Gastroesophageal sphincter (tissue), 4 donors: ENCODE measurements at regions not wholly inside any gene's neighbourhood (a gene's known extent, or its start where the extent isn't known, plus 50 kb on each side); places are given as distances from the start of the nearest gene placed in this dataset.

Experiments
- ATAC-seq: fragments of 150-250 bp; one replicate; pipeline ENCODE4 v1.9.1; 2016; ENCODE audit warnings: mild to moderate bottlenecking, moderate library complexity
- H3K27ac ChIP-seq, 4 donors: fragments of 200-600 bp; sonication (generic) in 3 of 4; 1 replicate in 3 of 4; 2 replicates in 1 of 4; pipeline ENCODE4 v1.5.1; 2016 to 2019
- H3K27me3 ChIP-seq: fragments of 200-600 bp; sonication (generic); one replicate; pipeline ENCODE4 v1.5.1; 2019
- H3K36me3 ChIP-seq, 2 donors: fragments of 200-600 bp; sonication (generic); one replicate each; pipeline ENCODE4 v1.5.1; 2019; ENCODE audit warnings: control low read depth in 1 of 2
- H3K4me1 ChIP-seq, 3 donors: fragments of 200-600 bp; sonication (generic); 1 replicate in 2 of 3; 2 replicates in 1 of 3; pipeline ENCODE4 v1.5.1; 2016 to 2019; ENCODE audit warnings: control low read depth in 2 of 3
- H3K4me3 ChIP-seq, 2 donors: fragments of 200-600 bp; sonication (generic); one replicate each; pipeline ENCODE4 v1.5.1; 2019; ENCODE audit warnings: mild to moderate bottlenecking in 1 of 2, moderate library complexity in 1 of 2
- H3K9me3 ChIP-seq, 3 donors: fragments of 200-600 bp; sonication (generic); one replicate each; pipeline ENCODE4 v1.5.1; 2017 to 2019; ENCODE audit warnings: control low read depth in 2 of 3
- EP300 ChIP-seq: sonication (generic); formaldehyde crosslinking; IDR thresholded peaks from one replicate; pipeline ENCODE4 v1.6.1; 2017; ENCODE audit warnings: antibody characterized with exemption, mild to moderate bottlenecking
- POLR2A ChIP-seq, 2 donors: fragments of 450-650 bp; IDR thresholded peaks; one replicate each; pipeline ENCODE4 v1.6.1; 2017; ENCODE audit warnings: antibody characterized with exemption in 2 of 2, mild to moderate bottlenecking in 2 of 2, moderate library complexity in 1 of 2
- POLR2AphosphoS5 ChIP-seq: sonication (generic); formaldehyde crosslinking; IDR thresholded peaks from one replicate; pipeline ENCODE4 v1.6.1; 2017; ENCODE audit warnings: antibody characterized with exemption
- WGBS, 2 donors: methylation state at CpG; one replicate each; pipeline ENCODE4 v1.1.5; 2018; ENCODE audit warnings: low coverage in 1 of 2; 5-methylcytosine and 5-hydroxymethylcytosine counted together
- TF ChIP-seq, protein P1 (sequence below), 4 experiments: fragments of 200-600 bp in 2 of 4; fragments of 450-650 bp in 2 of 4; sonication (generic) in 1 of 4; IDR thresholded peaks; one replicate each; pipeline ENCODE4 v1.5.1; 2017 to 2019; ENCODE audit warnings: antibody characterized with exemption in 4 of 4, mild to moderate bottlenecking in 2 of 4, moderate library complexity in 2 of 4

DNA sequence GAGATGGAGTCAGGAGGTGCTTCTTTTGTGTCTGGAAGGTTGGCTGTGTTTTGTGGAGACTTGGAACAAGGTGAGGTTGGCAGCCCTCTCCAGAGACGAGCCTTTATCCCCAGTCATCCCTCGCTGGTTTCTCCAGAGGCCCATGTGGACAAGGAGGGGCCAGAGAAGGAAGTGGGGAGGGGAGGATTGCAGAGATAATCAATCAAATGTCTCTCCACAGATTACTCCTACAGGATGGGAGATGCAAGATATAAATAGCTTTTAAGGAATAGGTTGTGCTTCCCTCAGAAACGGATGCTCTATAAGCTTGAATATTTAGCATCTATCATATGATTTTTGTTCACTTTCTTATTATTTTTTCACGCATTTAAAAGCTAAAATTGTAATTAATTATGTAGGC is 70.4 kb upstream of the VWDE start:
- ATAC-seq, result no peak
- TF ChIP-seq POLR2AphosphoS5 (no peak), POLR2A (IDR thresholded peaks at IDR 0.05) (no peak), EP300 (no peak)
- TF ChIP-seq, protein P1, sequence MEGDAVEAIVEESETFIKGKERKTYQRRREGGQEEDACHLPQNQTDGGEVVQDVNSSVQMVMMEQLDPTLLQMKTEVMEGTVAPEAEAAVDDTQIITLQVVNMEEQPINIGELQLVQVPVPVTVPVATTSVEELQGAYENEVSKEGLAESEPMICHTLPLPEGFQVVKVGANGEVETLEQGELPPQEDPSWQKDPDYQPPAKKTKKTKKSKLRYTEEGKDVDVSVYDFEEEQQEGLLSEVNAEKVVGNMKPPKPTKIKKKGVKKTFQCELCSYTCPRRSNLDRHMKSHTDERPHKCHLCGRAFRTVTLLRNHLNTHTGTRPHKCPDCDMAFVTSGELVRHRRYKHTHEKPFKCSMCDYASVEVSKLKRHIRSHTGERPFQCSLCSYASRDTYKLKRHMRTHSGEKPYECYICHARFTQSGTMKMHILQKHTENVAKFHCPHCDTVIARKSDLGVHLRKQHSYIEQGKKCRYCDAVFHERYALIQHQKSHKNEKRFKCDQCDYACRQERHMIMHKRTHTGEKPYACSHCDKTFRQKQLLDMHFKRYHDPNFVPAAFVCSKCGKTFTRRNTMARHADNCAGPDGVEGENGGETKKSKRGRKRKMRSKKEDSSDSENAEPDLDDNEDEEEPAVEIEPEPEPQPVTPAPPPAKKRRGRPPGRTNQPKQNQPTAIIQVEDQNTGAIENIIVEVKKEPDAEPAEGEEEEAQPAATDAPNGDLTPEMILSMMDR (IDR thresholded peaks at IDR 0.05), result no peak
- Histone ChIP-seq H3K36me3 (no peaks in the 10 kb centered on the region), H3K4me1 (no peaks in the 10 kb centered on the region), H3K4me3 (no peak overlapping the region), H3K9me3 (no peaks in the 10 kb centered on the region), H3K27me3 (no peaks in the 10 kb centered on the region), H3K27ac (no peak overlapping the region)
- 47 to 62% methylated on average over 4 of the region's 4 CpGs for WGBS, 2 donors

GRCh38 chr7:12475362-12476063 is 71.8 kb upstream of the VWDE start:
- Histone ChIP-seq H3K27me3 (no peaks in the 10 kb centered on the region), H3K9me3 (no peaks in the 10 kb centered on the region), H3K27ac (no peak overlapping the region), H3K36me3 (no peaks in the 10 kb centered on the region), H3K4me3 (no peak overlapping the region), H3K4me1 (no peaks in the 10 kb centered on the region)
- ATAC-seq, result no peak
- 54 to 59% methylated on average over 6 of the region's 6 CpGs for WGBS, 2 donors
- TF ChIP-seq, protein P1 (IDR thresholded peaks at IDR 0.05), result no peak
- TF ChIP-seq EP300, result no peak
- no peak for TF ChIP-seq POLR2AphosphoS5

GRCh38 chr7:12477620-12478019 is 74.0 kb upstream of the VWDE start:
- Histone ChIP-seq H3K27ac (no peak overlapping the region), H3K27me3 (no peaks in the 10 kb centered on the region), H3K9me3 (no peaks in the 10 kb centered on the region), H3K36me3 (no peaks in the 10 kb centered on the region), H3K4me1 (no peaks in the 10 kb centered on the region), H3K4me3 (no peak overlapping the region)
- TF ChIP-seq, protein P1 (IDR thresholded peaks at IDR 0.05), result no peak
- TF ChIP-seq EP300 (no peak), POLR2AphosphoS5 (no peak), POLR2A (IDR thresholded peaks at IDR 0.05) (no peak)
- no peak for ATAC-seq
- WGBS, 2 donors, result 34 to 88% methylated on average over 3 of the region's 3 CpGs

DNA sequence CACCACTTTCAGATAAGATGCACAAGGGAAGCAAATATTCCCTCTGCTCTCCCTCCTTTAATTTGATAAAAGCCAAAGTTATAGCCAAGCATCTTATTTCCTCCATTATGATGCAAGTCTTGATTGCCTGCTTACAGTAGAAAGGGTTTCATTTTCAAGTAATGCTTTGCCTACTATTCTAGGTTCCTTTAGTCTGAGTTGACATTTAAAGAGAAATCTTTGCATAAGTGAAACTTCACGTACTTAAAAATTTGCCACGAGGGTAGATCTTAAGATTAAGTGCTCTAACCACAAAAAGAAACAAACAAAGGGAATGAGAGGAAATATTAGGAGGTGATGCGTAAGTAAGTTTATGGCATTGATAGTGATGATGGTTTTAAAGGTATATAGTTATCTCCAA is 78.1 kb upstream of the VWDE start:
- Histone ChIP-seq H3K27me3 (no peaks in the 10 kb centered on the region), H3K9me3 (no peaks in the 10 kb centered on the region), H3K27ac (no peak overlapping the region), H3K4me3 (no peak overlapping the region), H3K36me3 (no peaks in the 10 kb centered on the region), H3K4me1 (no peaks in the 10 kb centered on the region)
- TF ChIP-seq, protein P1 (IDR thresholded peaks at IDR 0.05), result no peak
- TF ChIP-seq EP300, result no peak
- ATAC-seq, result no peak
- WGBS, 2 donors, result 67 to 85% methylated on average over 2 to 3 of the region's 3 CpGs

DNA sequence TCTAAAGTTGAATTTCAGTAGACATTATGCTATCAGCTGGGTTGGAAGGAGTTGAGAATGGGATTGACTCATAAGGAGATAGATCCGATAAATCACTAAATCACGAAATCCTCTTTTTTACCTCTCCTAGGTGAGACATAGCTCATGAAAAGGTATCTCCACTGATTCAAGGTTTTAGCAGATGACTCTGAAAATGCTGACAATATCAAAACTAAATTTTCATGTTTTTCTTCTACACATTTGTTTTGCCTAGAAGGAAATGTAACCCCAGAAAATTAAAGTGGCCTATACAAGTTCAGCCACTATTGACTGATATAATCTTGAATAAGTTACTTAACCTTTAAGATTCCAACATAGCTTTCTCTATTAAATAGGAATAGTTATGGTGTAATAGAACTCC is 82.2 kb upstream of the VWDE start:
- Histone ChIP-seq H3K36me3 (no peaks in the 10 kb centered on the region), H3K4me3 (no peak overlapping the region), H3K9me3 (no peaks in the 10 kb centered on the region), H3K27me3 (no peaks in the 10 kb centered on the region), H3K4me1 (no peaks in the 10 kb centered on the region), H3K27ac (no peak overlapping the region)
- TF ChIP-seq EP300 (no peak), POLR2AphosphoS5 (no peak), POLR2A (IDR thresholded peaks at IDR 0.05) (no peak)
- TF ChIP-seq, protein P1 (IDR thresholded peaks at IDR 0.05), result no peak
- no peak for ATAC-seq
- 90 to 94% methylated on average over 2 of the region's 2 CpGs for WGBS, 2 donors
